HG03135 (cell line): ENCODE measurements at regions not wholly inside any gene's neighbourhood (a gene's known extent, or its start where the extent isn't known, plus 50 kb on each side); places are given as distances from the start of the nearest gene placed in this dataset.
"Not testable (repeated sequence)": the region's sequence is repeated elsewhere in the genome, so short reads cannot be mapped to it uniquely, and the experiment has no call there.

Experiments
- ATAC-seq: cut with Tn5 transposase; IDR thresholded peaks from one replicate; pipeline ENCODE4 v1.9.1; 2021; ENCODE audit warnings: mild to moderate bottlenecking, moderate library complexity; ENCODE audit not compliant: unreplicated experiment

DNA sequence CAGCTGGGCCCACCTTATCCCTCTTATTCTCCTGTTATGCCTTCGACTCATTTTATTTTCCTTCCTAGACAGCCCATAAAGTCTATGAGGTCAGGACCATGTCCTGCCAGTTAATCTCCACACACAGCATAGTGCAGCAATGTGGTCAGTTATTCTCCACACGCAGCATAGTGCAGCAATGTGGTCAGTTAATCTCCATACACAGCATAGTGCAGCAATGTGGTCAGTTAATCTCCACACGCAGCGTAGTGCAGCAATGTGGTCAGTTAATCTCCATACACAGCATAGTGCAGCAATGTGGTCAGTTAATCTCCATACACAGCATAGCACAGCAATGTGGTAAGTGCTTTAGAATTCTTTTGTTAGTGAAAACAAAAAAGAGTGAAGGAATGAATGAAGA lies 77.8 kb downstream of the TEX36 start:
- no peak for ATAC-seq

DNA sequence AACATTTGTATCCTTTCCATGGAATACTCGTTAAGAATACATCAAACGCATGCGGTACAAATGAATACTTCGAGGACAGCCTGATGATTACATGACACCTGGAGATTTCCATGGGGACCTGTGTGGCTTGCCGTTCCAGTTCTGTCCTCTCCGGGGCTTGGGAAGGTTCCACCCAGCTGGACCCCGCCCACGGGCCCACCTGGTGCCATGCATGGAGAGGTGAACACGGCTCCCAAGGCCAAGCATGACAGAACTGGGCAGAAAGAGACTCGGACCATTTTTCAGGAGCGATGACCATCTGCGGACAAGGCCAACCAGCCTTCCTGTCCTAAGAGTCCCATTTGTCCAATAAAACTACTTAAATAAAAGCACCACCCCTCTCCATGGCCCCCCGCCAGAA lies 80.1 kb downstream of the TEX36 start:
- ATAC-seq: no peak

- no peak for ATAC-seq
These were observed 83.8 kb downstream of the TEX36 start for GRCh38 chr10:125599194-125599593.

DNA sequence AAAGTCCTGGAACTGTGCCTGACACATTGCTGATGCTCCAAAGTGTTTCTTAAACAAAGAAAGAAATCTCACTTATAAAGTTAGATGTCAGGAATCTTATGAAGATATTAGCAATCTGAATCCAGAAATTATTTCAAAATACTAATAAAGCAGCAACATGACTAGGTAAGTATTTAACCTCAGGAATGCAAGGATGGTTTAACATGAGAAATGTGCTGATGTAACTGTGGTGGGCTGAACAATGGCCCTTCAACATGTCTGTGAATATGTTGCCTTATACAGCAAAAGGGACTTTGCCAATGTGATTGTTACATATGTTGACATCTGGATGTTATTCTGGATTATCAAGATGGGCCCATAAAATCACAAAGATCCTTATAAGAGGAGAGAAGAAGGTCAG lies 87.1 kb downstream of the TEX36 start:
- no peak for ATAC-seq

DNA sequence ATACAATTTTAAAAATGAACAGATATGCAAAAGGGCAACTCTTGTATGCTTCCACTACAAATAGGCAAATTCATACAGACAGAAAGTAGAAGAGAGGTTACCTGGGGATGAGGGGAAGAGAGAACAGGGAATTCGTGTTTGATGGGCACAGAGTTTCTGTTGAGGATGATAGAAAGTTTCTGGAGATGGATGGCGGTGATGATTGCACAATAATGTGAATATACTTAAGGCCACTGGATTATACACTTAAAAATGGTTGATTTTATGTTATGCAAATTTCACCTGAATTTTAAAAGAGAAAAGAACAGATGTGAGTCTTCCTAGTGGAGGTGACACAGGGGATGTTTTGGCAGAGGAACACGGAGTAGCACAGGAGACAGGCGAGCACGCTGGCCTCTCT lies 89.3 kb downstream of the TEX36 start:
- no peak for ATAC-seq

DNA sequence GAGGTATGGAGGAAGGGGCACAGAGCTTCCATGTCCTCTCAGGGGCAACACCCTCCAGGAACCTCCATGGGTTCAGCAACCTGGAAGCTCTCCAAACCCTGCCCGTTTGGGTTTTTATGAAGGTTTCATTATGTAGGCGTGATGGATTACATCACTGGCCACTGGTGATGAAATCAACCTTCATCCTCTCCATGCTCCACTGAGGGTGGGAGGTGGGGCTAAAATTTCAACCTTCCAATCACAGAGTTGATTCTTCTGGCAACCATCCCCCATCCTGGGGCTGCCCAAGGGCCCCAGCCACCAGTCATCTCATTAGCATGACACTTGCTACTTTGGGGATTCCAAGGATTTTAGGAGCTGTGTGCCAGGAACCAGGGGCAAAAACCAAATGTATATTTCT lies 90.1 kb downstream of the TEX36 start:
- no peak for ATAC-seq

- ATAC-seq: no peak
These were observed 91.1 kb downstream of the TEX36 start for GRCh38 chr10:125591886-125592285.

GRCh38 chr10:125588738-125589137 lies 94.2 kb downstream of the TEX36 start:
- ATAC-seq: not testable (repeated sequence)

- ATAC-seq: no peak
These were observed 98.0 kb downstream of the TEX36 start for GRCh38 chr10:125584954-125585353.

- no peak for ATAC-seq
These were observed 104.2 kb downstream of the TEX36 start for GRCh38 chr10:125578658-125579315.

- no peak for ATAC-seq
These were observed 107.1 kb downstream of the TEX36 start for GRCh38 chr10:125575843-125576242.

DNA sequence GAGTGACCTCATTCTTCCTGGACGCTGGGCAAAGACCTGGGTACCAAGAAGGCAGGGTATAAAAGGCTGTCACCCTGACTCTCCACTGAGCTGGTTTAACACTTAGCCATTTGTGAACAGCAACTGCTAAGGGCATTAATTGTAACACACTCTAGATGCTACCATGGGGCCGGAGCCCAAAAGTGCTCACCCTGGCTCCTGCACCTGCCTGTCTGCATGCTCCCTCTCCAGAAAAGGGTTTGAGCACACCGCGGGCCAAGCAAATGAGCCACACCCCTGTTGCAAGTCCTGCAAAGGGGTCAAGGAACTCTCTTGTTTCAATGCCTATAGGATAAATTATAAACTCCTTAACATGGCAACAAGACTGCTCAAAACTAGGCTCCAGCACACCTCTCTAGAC lies 114.8 kb downstream of the TEX36 start:
- no peak for ATAC-seq

GRCh38 chr10:125567529-125567928 lies 115.4 kb downstream of the TEX36 start:
- no peak for ATAC-seq

DNA sequence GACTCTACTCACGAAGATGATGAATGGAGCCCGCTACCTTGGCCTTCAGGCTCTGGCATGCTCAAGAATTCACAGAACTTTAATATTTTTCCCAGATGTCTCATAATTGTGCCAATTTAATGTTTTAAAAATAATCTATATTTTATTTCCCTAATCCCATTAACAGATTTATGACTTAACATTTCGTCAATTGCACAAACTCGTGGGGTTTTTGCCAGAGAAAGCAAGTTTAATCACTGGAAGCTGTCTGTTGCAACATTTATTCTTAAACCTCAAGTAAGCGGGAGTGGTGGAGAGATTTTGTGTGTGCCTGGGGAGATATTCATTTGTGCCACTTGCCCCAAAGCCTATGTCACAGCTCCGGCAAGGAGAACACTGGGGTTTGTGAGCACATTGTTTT lies 117.9 kb downstream of the TEX36 start:
- no peak for ATAC-seq

GRCh38 chr10:125564570-125564969 lies 118.4 kb downstream of the TEX36 start:
- ATAC-seq: no peak

GRCh38 chr10:125562737-125563136 lies 120.2 kb downstream of the TEX36 start:
- no peak for ATAC-seq

- no peak for ATAC-seq
These were observed 122.0 kb downstream of the TEX36 start for GRCh38 chr10:125560947-125561346.

GRCh38 chr10:125559210-125559609 lies 123.8 kb downstream of the TEX36 start:
- peak; percentile 96 for ATAC-seq

DNA sequence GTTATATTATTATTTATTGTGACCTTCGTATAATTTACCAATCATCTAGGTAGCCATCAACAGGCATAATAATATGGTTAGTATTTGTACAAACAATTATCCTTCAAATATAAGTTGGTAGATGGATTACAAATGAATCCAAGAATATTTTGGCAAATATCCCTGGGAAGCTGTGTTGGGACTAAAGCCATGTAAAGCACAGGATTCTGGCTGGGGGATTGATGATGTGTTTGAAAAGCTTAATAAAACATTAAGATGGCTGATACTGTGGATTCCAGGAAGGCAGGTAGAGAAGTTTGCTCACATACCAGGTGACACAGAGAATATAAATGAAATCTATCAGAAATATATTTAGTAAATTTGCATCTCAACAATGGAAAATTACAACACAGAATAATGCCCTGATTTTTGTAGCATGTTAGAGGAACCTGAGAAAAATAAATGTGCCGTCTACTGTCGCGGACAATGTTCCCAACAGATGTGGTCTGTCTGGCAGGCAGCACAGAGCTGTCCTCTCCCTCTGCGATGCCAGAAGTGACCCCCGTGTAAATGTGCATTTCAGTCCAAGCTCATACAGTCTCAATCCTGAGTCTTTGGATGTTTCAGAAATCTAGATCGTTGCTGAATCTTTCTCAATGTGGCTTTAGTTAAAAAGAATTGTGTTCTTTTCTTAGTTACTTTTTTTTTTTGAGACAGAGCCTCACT lies 125.0 kb downstream of the TEX36 start:
- ATAC-seq: no peak

DNA sequence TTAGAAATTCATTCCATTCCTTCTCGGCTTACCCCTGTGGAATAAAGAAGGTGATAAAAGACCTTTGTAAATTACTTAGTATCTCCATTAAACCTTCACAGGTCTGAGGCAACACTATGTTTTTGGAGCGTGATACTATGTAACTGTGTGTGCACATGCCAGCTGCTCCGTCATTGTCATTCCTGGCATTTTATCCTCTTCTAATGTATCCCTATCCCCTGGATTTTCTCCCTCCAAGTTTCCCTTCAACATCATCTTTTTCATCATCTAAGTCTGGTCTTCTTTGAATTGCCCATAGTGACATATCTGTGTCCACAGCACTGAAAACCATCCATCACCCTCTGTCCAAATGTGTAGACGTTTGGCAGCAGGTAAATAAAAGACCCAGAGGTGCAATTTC lies 125.7 kb downstream of the TEX36 start:
- no peak for ATAC-seq

DNA sequence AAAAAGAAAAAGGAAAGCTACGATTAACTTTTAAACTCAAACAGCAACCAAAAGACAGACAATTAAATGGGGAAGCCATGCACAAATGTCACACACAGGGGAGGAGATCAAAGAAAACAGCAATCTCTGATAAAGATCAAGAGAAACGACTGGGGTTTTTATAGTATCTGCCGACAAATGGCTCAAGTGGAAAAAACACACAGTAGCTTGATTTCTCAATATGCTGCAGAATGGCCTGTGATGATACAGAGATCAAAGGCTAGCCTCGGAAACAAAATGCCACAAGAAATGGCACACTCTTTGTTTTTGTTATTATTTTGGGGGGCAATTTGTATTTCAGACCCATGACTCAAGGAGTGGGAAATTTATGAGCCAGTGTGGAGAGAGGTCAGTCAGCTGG lies 126.1 kb downstream of the TEX36 start:
- ATAC-seq: no peak

DNA sequence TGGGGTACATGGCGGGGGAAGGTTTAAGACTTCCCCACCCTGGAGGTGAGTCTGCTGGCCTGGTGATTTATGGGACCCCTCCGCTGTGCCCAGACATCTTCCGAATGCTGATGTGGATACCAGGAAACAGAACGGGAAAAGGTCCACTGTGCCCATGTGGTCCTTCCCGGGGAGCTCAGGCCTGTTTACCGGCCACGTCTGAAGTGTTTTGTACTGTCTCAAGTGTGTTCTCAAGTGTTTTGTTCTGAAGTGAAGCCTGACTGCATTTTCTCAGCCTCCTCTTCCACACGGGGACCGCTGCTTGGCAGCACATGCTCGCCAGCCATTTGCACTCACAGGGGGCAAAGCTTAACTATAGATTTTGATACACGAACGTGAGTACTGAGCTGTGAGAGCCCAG lies 127.2 kb downstream of the TEX36 start:
- ATAC-seq: no peak

GRCh38 chr10:125555267-125555666 lies 127.7 kb downstream of the TEX36 start:
- ATAC-seq: no peak
